ENCODE measurements at regions not wholly inside any gene's neighbourhood (a gene's known extent, or its start where the extent isn't known, plus 50 kb on each side); places are given as distances from the start of the nearest gene placed in this dataset.

GRCh38 chr11:106395716-106396349 lies 318.4 kb downstream of the AASDHPPT start:
- no peak for FAIRE-seq
- TF ChIP-seq CTCF (IDR thresholded peaks at IDR 0.05; ENCODE audit: borderline replicate concordance, extremely low read depth, insufficient read depth) = no peak
- Histone ChIP-seq H3K27me3 (ENCODE audit: control insufficient read depth, insufficient read depth, low read length) (no peaks in the 10 kb centered on the region), H3K9ac (ENCODE audit: low read length in 3 of 3) (no peak overlapping the region), H3K36me3 (ENCODE audit: control insufficient read depth in 2 of 3, insufficient read depth in 3 of 3, low read length in 3 of 3) (no peaks in the 10 kb centered on the region), H3K4me3 (ENCODE audit: low read length in 3 of 3) (no peak overlapping the region), H3K9me3 (ENCODE audit: control insufficient read depth in 2 of 3, insufficient read depth in 1 of 3, low read length in 3 of 3) (no peaks in the 10 kb centered on the region), H3K27ac (ENCODE audit: low read depth in 2 of 2, low read length in 2 of 2) (no peak overlapping the region), H3K4me1 (ENCODE audit: control insufficient read depth in 2 of 3, insufficient read depth in 2 of 3, low read depth in 1 of 3, low read length in 3 of 3) (no peaks in the 10 kb centered on the region)
- intact Hi-C loops (cut with DNase I) = no loop called here
- no peak for DNase-seq

- H3K4me3 ChIP-seq (ENCODE audit: low read length in 3 of 3) = no peak overlapping the region
- FAIRE-seq = no peak
- no peak overlapping the region for H3K27ac ChIP-seq (ENCODE audit: low read depth in 2 of 2, low read length in 2 of 2)
- no peaks in the 10 kb centered on the region for H3K4me1 ChIP-seq (ENCODE audit: control insufficient read depth in 2 of 3, insufficient read depth in 2 of 3, low read depth in 1 of 3, low read length in 3 of 3)
- H3K9me3 ChIP-seq (ENCODE audit: control insufficient read depth in 2 of 3, insufficient read depth in 1 of 3, low read length in 3 of 3) = no peaks in the 10 kb centered on the region
- DNase-seq = no peak
- no peaks in the 10 kb centered on the region for H3K36me3 ChIP-seq (ENCODE audit: control insufficient read depth in 2 of 3, insufficient read depth in 3 of 3, low read length in 3 of 3)
- TF ChIP-seq CTCF (IDR thresholded peaks at IDR 0.05; ENCODE audit: borderline replicate concordance, extremely low read depth, insufficient read depth) = no peak
- no peak overlapping the region for H3K9ac ChIP-seq (ENCODE audit: low read length in 3 of 3)
- H3K27me3 ChIP-seq (ENCODE audit: control insufficient read depth, insufficient read depth, low read length) = no peaks in the 10 kb centered on the region
- intact Hi-C loops (cut with DNase I) = no loop called here
Observed at GRCh38 chr11:106397787-106398501, 320.5 kb downstream of the AASDHPPT start.

GRCh38 chr11:106398502-106399075 lies 321.1 kb downstream of the AASDHPPT start:
- Histone ChIP-seq H3K27ac (ENCODE audit: low read depth in 2 of 2, low read length in 2 of 2) (no peak overlapping the region), H3K4me1 (ENCODE audit: control insufficient read depth in 2 of 3, insufficient read depth in 2 of 3, low read depth in 1 of 3, low read length in 3 of 3) (no peaks in the 10 kb centered on the region), H3K27me3 (ENCODE audit: control insufficient read depth, insufficient read depth, low read length) (no peaks in the 10 kb centered on the region), H3K4me3 (ENCODE audit: low read length in 3 of 3) (no peak overlapping the region), H3K9ac (ENCODE audit: low read length in 3 of 3) (no peak overlapping the region), H3K36me3 (ENCODE audit: control insufficient read depth in 2 of 3, insufficient read depth in 3 of 3, low read length in 3 of 3) (no peaks in the 10 kb centered on the region), H3K9me3 (ENCODE audit: control insufficient read depth in 2 of 3, insufficient read depth in 1 of 3, low read length in 3 of 3) (no peaks in the 10 kb centered on the region)
- intact Hi-C loops (cut with DNase I) = no loop called here
- TF ChIP-seq CTCF (IDR thresholded peaks at IDR 0.05; ENCODE audit: borderline replicate concordance, extremely low read depth, insufficient read depth) = no peak
- DNase-seq = peak in 1 of 5 donors; percentile 28
- FAIRE-seq = no peak

Data from kidney (tissue), 13 donors.